Mucosa of rectum (tissue), 2 donors: ENCODE measurements at regions not wholly inside any gene's neighbourhood (a gene's known extent, or its start where the extent isn't known, plus 50 kb on each side); places are given as distances from the start of the nearest gene placed in this dataset.
"Not testable (repeated sequence)": the region's sequence is repeated elsewhere in the genome, so short reads cannot be mapped to it uniquely, and the experiment has no call there.

Experiments
- H3K27ac ChIP-seq, 2 donors: one replicate each; pipeline ENCODE4 v1.7.0; 2013; ENCODE audit warnings: inconsistent platforms in 2 of 2, low read depth in 2 of 2, low read length in 2 of 2
- H3K27me3 ChIP-seq, 2 donors: one replicate each; pipeline ENCODE4 v1.7.0; 2013; ENCODE audit warnings: low read length in 2 of 2; ENCODE audit not compliant: control insufficient read depth in 2 of 2, insufficient read depth in 2 of 2
- H3K36me3 ChIP-seq, 2 donors: one replicate each; pipeline ENCODE4 v1.7.0; 2013; ENCODE audit warnings: low read length in 2 of 2; ENCODE audit not compliant: control insufficient read depth in 2 of 2, insufficient read depth in 2 of 2
- H3K4me1 ChIP-seq, 2 donors: one replicate each; pipeline ENCODE4 v1.7.0; 2013; ENCODE audit warnings: low read length in 2 of 2, mild to moderate bottlenecking in 1 of 2; ENCODE audit not compliant: control insufficient read depth in 2 of 2, insufficient read depth in 2 of 2
- H3K4me3 ChIP-seq, 2 donors: one replicate each; pipeline ENCODE4 v1.7.0; 2013; ENCODE audit warnings: low read length in 2 of 2
- H3K9ac ChIP-seq, 2 donors: one replicate each; pipeline ENCODE4 v1.7.0; 2013; ENCODE audit warnings: low read length in 2 of 2, low read depth in 1 of 2, mild to moderate bottlenecking in 1 of 2
- H3K9me3 ChIP-seq, 2 donors: one replicate each; pipeline ENCODE4 v1.7.0; 2013; ENCODE audit warnings: low read length in 2 of 2; ENCODE audit not compliant: control insufficient read depth in 2 of 2
- donor health status: healthy.
- donor health status: Normal muscosa, but diverticular disease.

GRCh38 chrX:63525491-63525890 lies 174.4 kb upstream of the SPIN4 start:
- Histone ChIP-seq H3K4me3 (no peak overlapping the region), H3K9me3 (no peaks in the 10 kb centered on the region), H3K4me1 (no peaks in the 10 kb centered on the region), H3K9ac (no peak overlapping the region), H3K27ac (no peak overlapping the region), H3K36me3 (no peaks in the 10 kb centered on the region), H3K27me3 (no peaks in the 10 kb centered on the region)

- not testable (repeated sequence) for H3K9me3 ChIP-seq, H3K27me3 ChIP-seq, H3K4me3 ChIP-seq, H3K4me1 ChIP-seq, H3K27ac ChIP-seq, H3K9ac ChIP-seq, H3K36me3 ChIP-seq
Observed at GRCh38 chrX:63519368-63519767, 168.2 kb upstream of the SPIN4 start.

- Histone ChIP-seq H3K9me3 (no peaks in the 10 kb centered on the region), H3K9ac (no peak overlapping the region), H3K27me3 (no peaks in the 10 kb centered on the region), H3K36me3 (no peaks in the 10 kb centered on the region), H3K4me1 (no peaks in the 10 kb centered on the region), H3K27ac (no peak overlapping the region), H3K4me3 (no peak overlapping the region)
Observed at GRCh38 chrX:63514569-63515080, 163.5 kb upstream of the SPIN4 start.

- Histone ChIP-seq H3K4me3 (no peak overlapping the region), H3K9me3 (no peaks in the 10 kb centered on the region), H3K27ac (no peak overlapping the region), H3K36me3 (no peaks in the 10 kb centered on the region), H3K27me3 (no peaks in the 10 kb centered on the region), H3K4me1 (no peaks in the 10 kb centered on the region), H3K9ac (no peak overlapping the region)
Observed at GRCh38 chrX:63513825-63514568, 162.9 kb upstream of the SPIN4 start.

- Histone ChIP-seq H3K9ac (no peak overlapping the region), H3K36me3 (no peaks in the 10 kb centered on the region), H3K4me1 (no peaks in the 10 kb centered on the region), H3K27me3 (no peaks in the 10 kb centered on the region), H3K27ac (no peak overlapping the region), H3K9me3 (no peaks in the 10 kb centered on the region), H3K4me3 (no peak overlapping the region)
Observed at GRCh38 chrX:63511361-63511760, 160.2 kb upstream of the SPIN4 start.

- Histone ChIP-seq H3K9ac (no peak overlapping the region), H3K27me3 (no peaks in the 10 kb centered on the region), H3K36me3 (no peaks in the 10 kb centered on the region), H3K9me3 (no peaks in the 10 kb centered on the region), H3K4me3 (no peak overlapping the region), H3K27ac (no peak overlapping the region), H3K4me1 (no peaks in the 10 kb centered on the region)
Observed at GRCh38 chrX:63508668-63509067, 157.5 kb upstream of the SPIN4 start.

- no peaks in the 10 kb centered on the region for H3K4me1 ChIP-seq
- H3K36me3 ChIP-seq = no peaks in the 10 kb centered on the region
- no peaks in the 10 kb centered on the region for H3K9me3 ChIP-seq
- no peaks in the 10 kb centered on the region for H3K27me3 ChIP-seq
- H3K9ac ChIP-seq = no peak overlapping the region
- no peak overlapping the region for H3K27ac ChIP-seq
- H3K4me3 ChIP-seq = no peak overlapping the region
Observed at GRCh38 chrX:63506320-63506719, 155.2 kb upstream of the SPIN4 start.

- Histone ChIP-seq H3K27ac (no peak overlapping the region), H3K9me3 (no peaks in the 10 kb centered on the region), H3K9ac (no peak overlapping the region), H3K36me3 (no peaks in the 10 kb centered on the region), H3K27me3 (no peaks in the 10 kb centered on the region), H3K4me3 (no peak overlapping the region), H3K4me1 (no peaks in the 10 kb centered on the region)
Observed at GRCh38 chrX:63503541-63503940, 152.4 kb upstream of the SPIN4 start.

GRCh38 chrX:63488546-63489373 lies 137.6 kb upstream of the SPIN4 start:
- Histone ChIP-seq H3K4me3 (no peak overlapping the region), H3K27me3 (no peaks in the 10 kb centered on the region), H3K27ac (no peak overlapping the region), H3K9ac (no peak overlapping the region), H3K4me1 (no peaks in the 10 kb centered on the region), H3K9me3 (peaks cover 0 to 2% of the 10 kb centered on the region in 2 donors), H3K36me3 (no peaks in the 10 kb centered on the region)

GRCh38 chrX:63475200-63475599 lies 124.1 kb upstream of the SPIN4 start:
- no peaks in the 10 kb centered on the region for H3K4me1 ChIP-seq
- peaks cover 17 to 23% of the 10 kb centered on the region in 2 donors for H3K9me3 ChIP-seq
- no peaks in the 10 kb centered on the region for H3K36me3 ChIP-seq
- no peak overlapping the region for H3K9ac ChIP-seq
- no peaks in the 10 kb centered on the region for H3K27me3 ChIP-seq
- H3K4me3 ChIP-seq = no peak overlapping the region
- H3K27ac ChIP-seq = no peak overlapping the region
